Esophagus muscularis mucosa (tissue), 3 donors: ENCODE measurements at regions not wholly inside any gene's neighbourhood (a gene's known extent, or its start where the extent isn't known, plus 50 kb on each side); places are given as distances from the start of the nearest gene placed in this dataset.

Source experiments
- EP300 ChIP-seq: sonication (generic); formaldehyde crosslinking; IDR thresholded peaks from one replicate; pipeline ENCODE4 v1.6.1; 2017; ENCODE audit warnings: antibody characterized with exemption
- POLR2AphosphoS5 ChIP-seq, 2 donors: sonication (generic); formaldehyde crosslinking; IDR thresholded peaks; one replicate each; pipeline ENCODE4 v1.6.1; 2017; ENCODE audit warnings: antibody characterized with exemption in 2 of 2

- no peak for TF ChIP-seq POLR2AphosphoS5 (IDR thresholded peaks at IDR 0.05)
- TF ChIP-seq EP300 = no peak
These were observed 1206.7 kb downstream of the CDH12 start for GRCh38 chr5:21646469-21646868.
